DND-41 (cell line): ENCODE measurements at regions not wholly inside any gene's neighbourhood (a gene's known extent, or its start where the extent isn't known, plus 50 kb on each side); places are given as distances from the start of the nearest gene placed in this dataset.

Source experiments
- ATAC-seq: fragments of 200-7000 bp; cut with Tn5 transposase; 3 replicates; pipeline ENCODE4 v1.9.1; 2021; ENCODE audit warnings: low read depth; ENCODE audit not compliant: insufficient read depth
- DNase-seq: peaks from one replicate; pipeline ENCODE4 v3.0.0-alpha.2; 2020
- H2AFZ ChIP-seq: 2 replicates; pipeline ENCODE4 v1.6.0; 2012; ENCODE audit warnings: low read depth, low read length
- H3K27ac ChIP-seq: 2 replicates; pipeline ENCODE4 v1.5.1; 2012; ENCODE audit warnings: low read length, inconsistent platforms
- H3K27me3 ChIP-seq: fragments of 200-600 bp; sonication (generic); 2 replicates; pipeline ENCODE4 v1.6.0; 2012; ENCODE audit warnings: low read length, mild to moderate bottlenecking, inconsistent platforms; ENCODE audit not compliant: insufficient read depth, poor library complexity
- H3K36me3 ChIP-seq: 2 replicates; pipeline ENCODE4 v1.5.1; 2012; ENCODE audit warnings: low read length, inconsistent platforms; ENCODE audit not compliant: insufficient read depth
- H3K4me1 ChIP-seq: 2 replicates; pipeline ENCODE4 v1.5.1; 2012; ENCODE audit warnings: mild to moderate bottlenecking, low read length; ENCODE audit not compliant: insufficient read depth
- H3K4me2 ChIP-seq: 2 replicates; pipeline ENCODE4 v1.6.0; 2012; ENCODE audit warnings: mild to moderate bottlenecking, moderate library complexity, low read length, inconsistent platforms; ENCODE audit not compliant: insufficient read depth
- H3K4me3 ChIP-seq, 2 experiments: fragments of 200-600 bp in 1 of 2; shearing (Covaris generic) in 1 of 2; 2 replicates each; pipeline ENCODE4 v1.5.1; 2012 to 2016; ENCODE audit warnings: inconsistent platforms in 2 of 2, low read length in 2 of 2, mild to moderate bottlenecking in 2 of 2, low read depth in 1 of 2, moderate library complexity in 1 of 2
- H3K79me2 ChIP-seq: 2 replicates; pipeline ENCODE4 v1.6.0; 2012; ENCODE audit warnings: low read length, inconsistent platforms; ENCODE audit not compliant: insufficient read depth
- H3K9ac ChIP-seq: 2 replicates; pipeline ENCODE4 v1.6.0; 2012; ENCODE audit warnings: low read depth, mild to moderate bottlenecking, inconsistent platforms, low read length, moderate library complexity
- H3K9me3 ChIP-seq: 2 replicates; pipeline ENCODE4 v1.5.1; 2012; ENCODE audit warnings: low read length, moderate library complexity, mild to moderate bottlenecking, inconsistent platforms; ENCODE audit not compliant: insufficient read depth, severe bottlenecking
- H4K20me1 ChIP-seq: 2 replicates; pipeline ENCODE4 v1.6.0; 2012; ENCODE audit warnings: low read length; ENCODE audit not compliant: insufficient read depth
- EZH2 ChIP-seq: IDR thresholded peaks from 3 replicates; pipeline ENCODE4 v1.6.1; 2012; ENCODE audit warnings: borderline replicate concordance, low read depth, mild to moderate bottlenecking, moderate library complexity, low read length, inconsistent platforms; ENCODE audit not compliant: severe bottlenecking
- TF ChIP-seq, protein P1 (sequence below): IDR thresholded peaks from 2 replicates; pipeline ENCODE4 v1.5.1; 2012; ENCODE audit warnings: borderline replicate concordance, low read length, moderate library complexity, mild to moderate bottlenecking; ENCODE audit not compliant: poor library complexity, severe bottlenecking; ENCODE audit errors: extremely low read depth

DNA sequence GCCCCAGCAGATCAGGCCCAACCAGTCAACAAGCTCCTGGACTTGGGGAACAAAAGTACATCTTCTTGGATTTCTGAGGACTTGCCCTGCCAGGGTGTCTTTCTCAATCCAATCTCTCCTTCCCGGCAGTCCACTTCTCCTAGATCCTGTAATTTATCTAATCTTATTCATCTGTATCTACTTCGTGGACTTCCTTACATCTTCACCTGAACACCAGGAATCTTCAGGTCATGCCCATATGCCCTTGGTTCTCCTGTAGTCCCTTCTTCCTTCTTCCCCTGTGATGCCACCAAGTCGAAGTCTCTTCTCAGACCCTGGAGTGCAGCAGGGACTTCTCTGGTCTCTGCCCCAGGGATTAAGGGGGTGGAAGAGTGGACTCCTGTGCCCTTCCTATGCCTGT, 100.3 kb downstream of the ZNF280B start:
- no peaks in the 10 kb centered on the region for H4K20me1 ChIP-seq
- H3K27me3 ChIP-seq = peaks cover 9% of the 10 kb centered on the region
- H3K27ac ChIP-seq = no peak overlapping the region
- H3K4me3 ChIP-seq = no peak overlapping the region
- H3K36me3 ChIP-seq = no peaks in the 10 kb centered on the region
- ATAC-seq (no peak), DNase-seq (no peak)
- H3K9me3 ChIP-seq = no peaks in the 10 kb centered on the region
- no peak overlapping the region for H3K4me2 ChIP-seq
- no peaks in the 10 kb centered on the region for H3K79me2 ChIP-seq
- H3K9ac ChIP-seq = no peak overlapping the region
- H3K4me1 ChIP-seq = peaks cover 20% of the 10 kb centered on the region
- no peak for TF ChIP-seq EZH2
- TF ChIP-seq, protein P1, sequence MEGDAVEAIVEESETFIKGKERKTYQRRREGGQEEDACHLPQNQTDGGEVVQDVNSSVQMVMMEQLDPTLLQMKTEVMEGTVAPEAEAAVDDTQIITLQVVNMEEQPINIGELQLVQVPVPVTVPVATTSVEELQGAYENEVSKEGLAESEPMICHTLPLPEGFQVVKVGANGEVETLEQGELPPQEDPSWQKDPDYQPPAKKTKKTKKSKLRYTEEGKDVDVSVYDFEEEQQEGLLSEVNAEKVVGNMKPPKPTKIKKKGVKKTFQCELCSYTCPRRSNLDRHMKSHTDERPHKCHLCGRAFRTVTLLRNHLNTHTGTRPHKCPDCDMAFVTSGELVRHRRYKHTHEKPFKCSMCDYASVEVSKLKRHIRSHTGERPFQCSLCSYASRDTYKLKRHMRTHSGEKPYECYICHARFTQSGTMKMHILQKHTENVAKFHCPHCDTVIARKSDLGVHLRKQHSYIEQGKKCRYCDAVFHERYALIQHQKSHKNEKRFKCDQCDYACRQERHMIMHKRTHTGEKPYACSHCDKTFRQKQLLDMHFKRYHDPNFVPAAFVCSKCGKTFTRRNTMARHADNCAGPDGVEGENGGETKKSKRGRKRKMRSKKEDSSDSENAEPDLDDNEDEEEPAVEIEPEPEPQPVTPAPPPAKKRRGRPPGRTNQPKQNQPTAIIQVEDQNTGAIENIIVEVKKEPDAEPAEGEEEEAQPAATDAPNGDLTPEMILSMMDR = no peak
- no peak overlapping the region for H2AFZ ChIP-seq

DNA sequence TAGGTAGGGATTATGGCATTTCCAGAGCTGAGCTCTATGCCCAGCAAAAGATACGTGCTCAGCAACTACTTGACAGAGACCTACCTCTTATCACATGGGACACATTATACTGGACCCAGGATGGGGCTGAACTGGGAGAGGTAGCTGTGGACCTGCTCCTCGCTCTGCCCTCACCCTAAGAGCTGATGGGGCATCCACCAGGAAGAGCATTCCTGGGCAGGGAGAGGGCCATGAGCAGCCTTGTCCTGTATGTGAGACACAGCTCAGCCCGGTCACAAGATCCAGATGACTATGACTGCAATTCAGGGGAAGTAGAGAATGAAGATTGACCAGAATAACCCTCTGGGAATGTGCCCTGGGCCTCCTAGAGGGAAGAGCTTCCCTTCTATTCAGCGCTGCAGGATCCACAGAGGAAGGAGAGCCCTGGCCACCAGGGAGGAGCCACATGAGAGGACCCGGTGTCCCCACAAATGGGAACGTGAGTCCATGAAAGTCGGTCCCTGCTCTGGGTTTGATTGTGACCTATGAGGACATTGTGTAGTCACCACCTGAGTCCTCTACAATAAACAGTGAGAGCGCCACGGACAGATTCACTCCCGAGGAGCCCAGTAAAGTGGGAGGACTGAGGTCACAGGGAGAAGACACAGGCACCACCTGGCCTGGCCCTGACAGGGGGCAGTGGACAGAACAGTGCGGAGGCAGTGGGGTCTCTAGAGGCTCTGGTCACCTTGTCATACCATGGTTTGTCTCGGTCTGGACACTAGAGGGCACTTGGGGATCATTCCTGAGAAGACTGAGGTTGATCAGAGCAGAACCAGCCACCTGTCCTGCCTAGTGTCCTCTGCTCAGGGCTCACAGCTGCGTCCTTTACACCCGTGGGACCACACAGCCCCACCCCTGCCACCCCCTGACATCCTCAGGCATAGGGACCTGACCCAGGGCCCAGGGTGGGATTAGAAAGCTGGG, 99.5 kb downstream of the ZNF280B start:
- H3K9ac ChIP-seq = no peak overlapping the region

DNA sequence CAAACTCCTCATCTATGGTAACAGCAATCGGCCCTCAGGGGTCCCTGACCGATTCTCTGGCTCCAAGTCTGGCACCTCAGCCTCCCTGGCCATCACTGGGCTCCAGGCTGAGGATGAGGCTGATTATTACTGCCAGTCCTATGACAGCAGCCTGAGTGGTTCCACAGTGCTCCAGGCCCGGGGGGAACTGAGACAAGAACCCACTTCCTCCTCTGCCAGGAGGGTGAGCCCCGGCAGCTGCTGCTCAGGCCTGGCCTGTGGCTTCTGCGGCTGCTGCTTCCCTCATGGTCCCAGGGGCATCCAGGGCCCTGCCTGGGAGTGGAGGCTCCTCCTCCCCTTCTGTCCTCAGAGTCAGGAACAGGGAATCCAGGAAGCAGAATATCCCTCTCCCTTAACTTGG, 98.4 kb downstream of the ZNF280B start:
- Histone ChIP-seq H3K27me3 (peaks cover 5% of the 10 kb centered on the region), H3K4me2 (no peak overlapping the region), H3K27ac (peak overlapping the region; percentile 59), H4K20me1 (no peaks in the 10 kb centered on the region), H2AFZ (no peak overlapping the region), H3K79me2 (no peaks in the 10 kb centered on the region), H3K4me1 (peaks cover 20% of the 10 kb centered on the region), H3K4me3 (no peak overlapping the region), H3K9me3 (no peaks in the 10 kb centered on the region), H3K36me3 (no peaks in the 10 kb centered on the region), H3K9ac (no peak overlapping the region)
- ATAC-seq (peak; percentile 100), DNase-seq (peak; percentile 90)
- no peak for TF ChIP-seq EZH2
- TF ChIP-seq, protein P1 = no peak

More for the DNA sequence above, 99.5 kb downstream of the ZNF280B start:
- H3K27me3 ChIP-seq = peaks cover 9% of the 10 kb centered on the region
- peak overlapping the region; percentile 3; the same call in 1 of the 2 replicates for H3K4me2 ChIP-seq
- no peak overlapping the region for H2AFZ ChIP-seq
- no peak overlapping the region for H3K4me3 ChIP-seq
- H3K79me2 ChIP-seq = no peaks in the 10 kb centered on the region
- DNase-seq (no peak), ATAC-seq (0 out of 3 replicates have a peak, but pooled peaks have one; percentile 11)
- peak overlapping the region; percentile 59 for H3K27ac ChIP-seq
- H3K4me1 ChIP-seq = peaks cover 20% of the 10 kb centered on the region
- H4K20me1 ChIP-seq = no peaks in the 10 kb centered on the region
- H3K9me3 ChIP-seq = no peaks in the 10 kb centered on the region
- no peak for TF ChIP-seq EZH2
- TF ChIP-seq, protein P1 = peak; percentile 36
- H3K36me3 ChIP-seq = no peaks in the 10 kb centered on the region
